H9 (cell line): ENCODE measurements at regions not wholly inside any gene's neighbourhood (a gene's known extent, or its start where the extent isn't known, plus 50 kb on each side); places are given as distances from the start of the nearest gene placed in this dataset.

Experiments used
- DNase-seq: peaks from one replicate; pipeline ENCODE4 v3.0.0-alpha.2; 2017
- H2AFZ ChIP-seq: one replicate; pipeline ENCODE4 v1.6.1; 2013; ENCODE audit warnings: mild to moderate bottlenecking, low read length, control low read depth, moderate library complexity
- H2AK5ac ChIP-seq: 2 replicates; pipeline ENCODE4 v1.6.1; 2013; ENCODE audit warnings: low read length, control low read depth, mixed read lengths; ENCODE audit not compliant: insufficient read length
- H2BK120ac ChIP-seq: one replicate; pipeline ENCODE4 v1.6.1; 2013; ENCODE audit warnings: low read depth, mild to moderate bottlenecking, low read length, control low read depth, inconsistent platforms; ENCODE audit not compliant: poor library complexity, severe bottlenecking
- H2BK12ac ChIP-seq: 2 replicates; pipeline ENCODE4 v1.6.1; 2013; ENCODE audit warnings: low read length, control low read depth, mixed read lengths, low read depth; ENCODE audit not compliant: insufficient read length
- H2BK15ac ChIP-seq: 2 replicates; pipeline ENCODE4 v1.6.1; 2013; ENCODE audit warnings: low read depth, low read length, control low read depth
- H2BK20ac ChIP-seq: one replicate; pipeline ENCODE4 v1.6.1; 2013; ENCODE audit warnings: low read depth, mild to moderate bottlenecking, low read length, control low read depth, inconsistent platforms; ENCODE audit not compliant: poor library complexity, severe bottlenecking
- H2BK5ac ChIP-seq: 2 replicates; pipeline ENCODE4 v1.6.1; 2013; ENCODE audit warnings: low read length, control low read depth, mixed read lengths; ENCODE audit not compliant: insufficient read length
- H3K14ac ChIP-seq: 2 replicates; pipeline ENCODE4 v1.6.1; 2013; ENCODE audit warnings: low read length, control low read depth; ENCODE audit not compliant: insufficient read depth
- H3K18ac ChIP-seq: 2 replicates; pipeline ENCODE4 v1.6.1; 2013; ENCODE audit warnings: low read depth, mild to moderate bottlenecking, mixed read lengths, low read length, control low read depth; ENCODE audit not compliant: insufficient read length
- H3K23ac ChIP-seq: 2 replicates; pipeline ENCODE4 v1.6.1; 2013; ENCODE audit warnings: low read length, control low read depth, mixed read lengths, low read depth; ENCODE audit not compliant: insufficient read length
- H3K23me2 ChIP-seq: 2 replicates; pipeline ENCODE4 v1.6.1; 2013; ENCODE audit warnings: low read depth, mild to moderate bottlenecking, mixed read lengths, low read length, control low read depth; ENCODE audit not compliant: insufficient read length, poor library complexity, severe bottlenecking
- H3K27ac ChIP-seq: 2 replicates; pipeline ENCODE4 v1.5.1; 2013; ENCODE audit warnings: low read length, control low read depth, mixed read lengths, low read depth; ENCODE audit not compliant: insufficient read length
- H3K27me3 ChIP-seq: 2 replicates; pipeline ENCODE4 v1.6.1; 2013; ENCODE audit warnings: low read length, control low read depth, inconsistent platforms; ENCODE audit not compliant: insufficient read depth
- H3K4ac ChIP-seq: 2 replicates; pipeline ENCODE4 v1.6.1; 2013; ENCODE audit warnings: low read depth, mild to moderate bottlenecking, control low read depth, inconsistent platforms, low read length, moderate library complexity
- H3K4me1 ChIP-seq: 2 replicates; pipeline ENCODE4 v1.6.1; 2013; ENCODE audit warnings: low read length, control low read depth, inconsistent platforms; ENCODE audit not compliant: insufficient read depth
- H3K4me2 ChIP-seq: 2 replicates; pipeline ENCODE4 v1.6.1; 2013; ENCODE audit warnings: low read length, control low read depth, mixed read lengths; ENCODE audit not compliant: insufficient read length, insufficient read depth
- H3K56ac ChIP-seq: 2 replicates; pipeline ENCODE4 v1.6.1; 2013; ENCODE audit warnings: low read depth, mild to moderate bottlenecking, mixed read lengths, low read length, control low read depth; ENCODE audit not compliant: insufficient read length
- H3K79me1 ChIP-seq: 2 replicates; pipeline ENCODE4 v1.6.1; 2013; ENCODE audit warnings: low read depth, mild to moderate bottlenecking, moderate library complexity, low read length, control low read depth, inconsistent platforms; ENCODE audit not compliant: insufficient read depth, poor library complexity, severe bottlenecking
- H3K79me2 ChIP-seq: 2 replicates; pipeline ENCODE4 v1.6.1; 2013; ENCODE audit warnings: low read length, control low read depth, inconsistent platforms; ENCODE audit not compliant: insufficient read depth
- H3K9ac ChIP-seq: 2 replicates; pipeline ENCODE4 v1.6.1; 2013; ENCODE audit warnings: low read length, control low read depth, mixed read lengths; ENCODE audit not compliant: insufficient read length; ENCODE audit errors: extremely low read depth
- H3K9me3 ChIP-seq: one replicate; pipeline ENCODE4 v1.6.1; 2013; ENCODE audit warnings: low read depth, low read length, inconsistent platforms; ENCODE audit not compliant: control insufficient read depth
- H3T11ph ChIP-seq: one replicate; pipeline ENCODE4 v1.6.1; 2013; ENCODE audit warnings: mild to moderate bottlenecking, low read length, control low read depth, inconsistent platforms
- H4K20me1 ChIP-seq: one replicate; pipeline ENCODE4 v1.6.1; 2013; ENCODE audit not compliant: control insufficient read depth, insufficient read length, insufficient read depth
- H4K5ac ChIP-seq: 2 replicates; pipeline ENCODE4 v1.6.1; 2013; ENCODE audit warnings: low read depth, mild to moderate bottlenecking, mixed read lengths, low read length, control low read depth; ENCODE audit not compliant: insufficient read length
- H4K8ac ChIP-seq: replicated peaks from 2 replicates; pipeline ENCODE4 v1.6.1; 2013; ENCODE audit warnings: low read length, control low read depth, mixed read lengths, low read depth; ENCODE audit not compliant: insufficient read length
- H4K91ac ChIP-seq: 2 replicates; pipeline ENCODE4 v1.6.1; 2013; ENCODE audit warnings: low read depth, mild to moderate bottlenecking, moderate library complexity, mixed read lengths, low read length, control low read depth; ENCODE audit not compliant: insufficient read length
- H3K27ac Mint-ChIP-seq, 3 experiments: 2 replicates in 2 of 3; 3 replicates in 1 of 3; pipeline ENCODE4 v1.8.0; 2020 to 2021; ENCODE audit warnings: mixed read lengths in 3 of 3, mild to moderate bottlenecking in 1 of 3, moderate library complexity in 1 of 3
- H3K27me3 Mint-ChIP-seq: 2 replicates; pipeline ENCODE4 v1.8.0; 2021; ENCODE audit warnings: low read depth, mild to moderate bottlenecking, moderate library complexity, mixed read lengths
- H3K36me3 Mint-ChIP-seq, 3 experiments: 2 replicates in 2 of 3; 3 replicates in 1 of 3; pipeline ENCODE4 v1.8.0; 2020 to 2021; ENCODE audit warnings: low read depth in 3 of 3, mixed read lengths in 3 of 3; ENCODE audit not compliant: insufficient read depth in 1 of 3
- H3K4me1 Mint-ChIP-seq, 2 experiments: 2 replicates each; pipeline ENCODE4 v1.8.0; 2020; ENCODE audit warnings: mixed read lengths in 2 of 2
- H3K4me3 Mint-ChIP-seq, 2 experiments: 2 replicates in 1 of 2; 3 replicates in 1 of 2; pipeline ENCODE4 v1.8.0; 2020 to 2021; ENCODE audit warnings: mild to moderate bottlenecking in 2 of 2, mixed read lengths in 2 of 2, moderate library complexity in 1 of 2
- H3K9me3 Mint-ChIP-seq, 2 experiments: 2 replicates in 1 of 2; 3 replicates in 1 of 2; pipeline ENCODE4 v1.8.0; 2020; ENCODE audit warnings: mild to moderate bottlenecking in 2 of 2, mixed read lengths in 2 of 2, moderate library complexity in 1 of 2
- WGBS: extraction: QIAGEN DNeasy Blood & Tissue Kit; methylation state at CpG from one replicate; pipeline ENCODE4 v1.1.7; 2013; ENCODE audit warnings: missing lambda C conversion rate, low lambda C conversion rate, mixed read lengths; ENCODE audit not compliant: insufficient read length; ENCODE audit errors: extremely low coverage; 5-methylcytosine and 5-hydroxymethylcytosine counted together
- TF ChIP-seq, protein P1 (sequence below): fragments of 200-600 bp; sonication (generic); conservative IDR thresholded peaks from 3 replicates; pipeline ENCODE4 v1.8.0; 2021; ENCODE audit warnings: antibody characterized with exemption, mild to moderate bottlenecking

DNA sequence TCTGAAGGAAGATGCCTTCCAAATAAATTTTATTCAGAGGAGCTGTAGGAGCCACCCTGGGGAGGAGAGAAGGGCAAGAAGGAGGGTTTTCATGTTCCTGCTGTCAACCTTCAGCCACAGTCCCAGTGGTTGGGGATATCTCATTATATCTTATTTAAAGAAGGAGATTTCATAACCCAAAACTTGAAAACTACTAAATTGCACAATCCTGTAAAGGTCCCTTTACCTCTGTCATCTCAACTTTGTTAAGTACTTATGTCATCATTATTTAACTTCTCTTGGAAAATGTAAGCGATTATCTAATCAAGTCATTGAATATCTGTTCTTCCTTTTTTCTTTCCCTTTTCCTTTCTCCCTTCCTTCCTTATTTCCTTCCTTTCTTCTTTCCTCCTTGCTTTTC, 794.5 kb upstream of the IGFBP3 start:
- DNase-seq = no peak
- H3K23ac ChIP-seq = no peak overlapping the region
- H3K27me3 Mint-ChIP-seq = no peaks in the 10 kb centered on the region; the same call in 1 of the 2 replicates
- no peak overlapping the region for H3K27ac ChIP-seq
- TF ChIP-seq, protein P1, sequence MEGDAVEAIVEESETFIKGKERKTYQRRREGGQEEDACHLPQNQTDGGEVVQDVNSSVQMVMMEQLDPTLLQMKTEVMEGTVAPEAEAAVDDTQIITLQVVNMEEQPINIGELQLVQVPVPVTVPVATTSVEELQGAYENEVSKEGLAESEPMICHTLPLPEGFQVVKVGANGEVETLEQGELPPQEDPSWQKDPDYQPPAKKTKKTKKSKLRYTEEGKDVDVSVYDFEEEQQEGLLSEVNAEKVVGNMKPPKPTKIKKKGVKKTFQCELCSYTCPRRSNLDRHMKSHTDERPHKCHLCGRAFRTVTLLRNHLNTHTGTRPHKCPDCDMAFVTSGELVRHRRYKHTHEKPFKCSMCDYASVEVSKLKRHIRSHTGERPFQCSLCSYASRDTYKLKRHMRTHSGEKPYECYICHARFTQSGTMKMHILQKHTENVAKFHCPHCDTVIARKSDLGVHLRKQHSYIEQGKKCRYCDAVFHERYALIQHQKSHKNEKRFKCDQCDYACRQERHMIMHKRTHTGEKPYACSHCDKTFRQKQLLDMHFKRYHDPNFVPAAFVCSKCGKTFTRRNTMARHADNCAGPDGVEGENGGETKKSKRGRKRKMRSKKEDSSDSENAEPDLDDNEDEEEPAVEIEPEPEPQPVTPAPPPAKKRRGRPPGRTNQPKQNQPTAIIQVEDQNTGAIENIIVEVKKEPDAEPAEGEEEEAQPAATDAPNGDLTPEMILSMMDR = no peak
- WGBS = no CpG with 5 or more reads among the region's 1 CpG
- no peak overlapping the region for H2AK5ac ChIP-seq
- H2BK15ac ChIP-seq = no peak overlapping the region
- H3K79me2 ChIP-seq = no peaks in the 10 kb centered on the region
- no peak overlapping the region for H4K5ac ChIP-seq
- H4K91ac ChIP-seq = no peak overlapping the region
- no peaks in the 10 kb centered on the region for H3K9me3 Mint-ChIP-seq
- no peak overlapping the region for H3K9ac ChIP-seq
- H2BK20ac ChIP-seq = no peak overlapping the region
- H3K56ac ChIP-seq = no peak overlapping the region
- no peaks in the 10 kb centered on the region for H3K4me1 ChIP-seq
- H3K4me1 Mint-ChIP-seq = 0 out of 4 replicates have a peak, but pooled peaks cover 0 to 2% of the 10 kb centered on the region in 2 experiments
- H3K9me3 ChIP-seq = no peaks in the 10 kb centered on the region
- H3K36me3 Mint-ChIP-seq = no peaks in the 10 kb centered on the region
- no peaks in the 10 kb centered on the region for H3K79me1 ChIP-seq
- H3K27me3 ChIP-seq = no peaks in the 10 kb centered on the region
- no peak overlapping the region for H2BK5ac ChIP-seq
- H2BK12ac ChIP-seq = no peak overlapping the region
- no peaks in the 10 kb centered on the region for H3K23me2 ChIP-seq
- no peaks in the 10 kb centered on the region for H4K20me1 ChIP-seq
- no peak overlapping the region for H2BK120ac ChIP-seq
- H3K18ac ChIP-seq = no peak overlapping the region
- no peak overlapping the region for H3T11ph ChIP-seq
- no peak overlapping the region for H3K4me2 ChIP-seq
- no peak overlapping the region for H4K8ac ChIP-seq
- no peak overlapping the region for H2AFZ ChIP-seq
- H3K27ac Mint-ChIP-seq = no peak overlapping the region
- no peak overlapping the region for H3K4ac ChIP-seq
- no peak overlapping the region for H3K4me3 Mint-ChIP-seq
- no peak overlapping the region for H3K14ac ChIP-seq
